ENCODE measurements at regions not wholly inside any gene's neighbourhood (a gene's known extent, or its start where the extent isn't known, plus 50 kb on each side); places are given as distances from the start of the nearest gene placed in this dataset.

GRCh38 chr2:240202586-240202985 is 62.1 kb upstream of the OTOS start:
- DNase-seq (ENCODE audit: low spot score): no peak
- H3K27me3 Mint-ChIP-seq (ENCODE audit: low read depth): peaks cover 12% of the 10 kb centered on the region
- H3K4me3 Mint-ChIP-seq (ENCODE audit: unreplicated experiment): no peak overlapping the region
- H3K9me3 Mint-ChIP-seq (ENCODE audit: low read depth): peaks cover 11% of the 10 kb centered on the region
- H3K27ac Mint-ChIP-seq (ENCODE audit: unreplicated experiment): no peak overlapping the region
- peaks cover 2% of the 10 kb centered on the region for H3K36me3 Mint-ChIP-seq (ENCODE audit: low read depth)
- TF ChIP-seq, protein P1, sequence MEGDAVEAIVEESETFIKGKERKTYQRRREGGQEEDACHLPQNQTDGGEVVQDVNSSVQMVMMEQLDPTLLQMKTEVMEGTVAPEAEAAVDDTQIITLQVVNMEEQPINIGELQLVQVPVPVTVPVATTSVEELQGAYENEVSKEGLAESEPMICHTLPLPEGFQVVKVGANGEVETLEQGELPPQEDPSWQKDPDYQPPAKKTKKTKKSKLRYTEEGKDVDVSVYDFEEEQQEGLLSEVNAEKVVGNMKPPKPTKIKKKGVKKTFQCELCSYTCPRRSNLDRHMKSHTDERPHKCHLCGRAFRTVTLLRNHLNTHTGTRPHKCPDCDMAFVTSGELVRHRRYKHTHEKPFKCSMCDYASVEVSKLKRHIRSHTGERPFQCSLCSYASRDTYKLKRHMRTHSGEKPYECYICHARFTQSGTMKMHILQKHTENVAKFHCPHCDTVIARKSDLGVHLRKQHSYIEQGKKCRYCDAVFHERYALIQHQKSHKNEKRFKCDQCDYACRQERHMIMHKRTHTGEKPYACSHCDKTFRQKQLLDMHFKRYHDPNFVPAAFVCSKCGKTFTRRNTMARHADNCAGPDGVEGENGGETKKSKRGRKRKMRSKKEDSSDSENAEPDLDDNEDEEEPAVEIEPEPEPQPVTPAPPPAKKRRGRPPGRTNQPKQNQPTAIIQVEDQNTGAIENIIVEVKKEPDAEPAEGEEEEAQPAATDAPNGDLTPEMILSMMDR (IDR thresholded peaks at IDR 0.05): no peak
- H3K4me1 Mint-ChIP-seq (ENCODE audit: low read depth): peaks cover 13% of the 10 kb centered on the region

DNA sequence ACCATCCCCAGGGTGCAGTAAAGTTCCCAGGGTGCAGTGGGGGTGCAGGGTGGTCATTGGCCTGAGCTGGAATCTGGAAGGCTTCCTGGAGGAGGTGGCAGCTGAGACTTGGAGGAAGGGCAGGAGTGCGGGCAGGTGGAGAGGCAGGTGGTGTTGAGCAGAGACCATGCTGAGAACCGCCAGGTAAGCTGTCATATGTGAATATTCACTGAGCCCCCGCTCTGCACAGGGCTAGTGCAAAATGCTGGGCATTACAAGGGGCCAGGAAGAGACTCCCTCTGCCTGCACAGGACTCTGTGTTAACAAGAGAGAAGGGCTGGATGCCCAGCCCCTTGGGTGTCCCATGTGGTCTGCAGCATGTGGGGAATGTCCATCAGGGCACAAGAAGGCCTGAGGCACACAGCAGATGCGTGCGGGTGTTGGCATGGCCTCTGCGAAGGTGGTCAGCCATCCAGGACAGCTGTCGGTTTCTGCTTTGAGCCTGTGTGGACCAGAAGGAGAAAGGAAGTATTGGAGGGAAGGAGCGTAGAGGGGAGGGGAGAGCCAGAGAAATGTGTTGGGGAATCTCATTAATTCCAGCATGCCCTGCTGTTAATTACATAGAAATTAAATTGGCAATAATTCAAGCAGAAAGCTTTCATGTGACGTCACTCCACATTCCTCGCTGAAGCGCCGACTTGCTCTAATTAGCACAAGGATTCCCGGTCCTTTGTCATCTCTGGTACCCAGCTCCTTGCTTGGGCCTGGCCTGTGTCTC is 62.8 kb upstream of the OTOS start:
- H3K9me3 Mint-ChIP-seq (ENCODE audit: low read depth): peaks cover 12% of the 10 kb centered on the region
- H3K27ac Mint-ChIP-seq (ENCODE audit: unreplicated experiment): no peak overlapping the region
- H3K36me3 Mint-ChIP-seq (ENCODE audit: low read depth): peaks cover 2% of the 10 kb centered on the region
- no peak overlapping the region for H3K4me3 Mint-ChIP-seq (ENCODE audit: unreplicated experiment)
- DNase-seq (ENCODE audit: low spot score): peak; percentile 27
- peaks cover 13% of the 10 kb centered on the region for H3K4me1 Mint-ChIP-seq (ENCODE audit: low read depth)
- TF ChIP-seq, protein P1 (IDR thresholded peaks at IDR 0.05): no peak
- H3K27me3 Mint-ChIP-seq (ENCODE audit: low read depth): peaks cover 12% of the 10 kb centered on the region

DNA sequence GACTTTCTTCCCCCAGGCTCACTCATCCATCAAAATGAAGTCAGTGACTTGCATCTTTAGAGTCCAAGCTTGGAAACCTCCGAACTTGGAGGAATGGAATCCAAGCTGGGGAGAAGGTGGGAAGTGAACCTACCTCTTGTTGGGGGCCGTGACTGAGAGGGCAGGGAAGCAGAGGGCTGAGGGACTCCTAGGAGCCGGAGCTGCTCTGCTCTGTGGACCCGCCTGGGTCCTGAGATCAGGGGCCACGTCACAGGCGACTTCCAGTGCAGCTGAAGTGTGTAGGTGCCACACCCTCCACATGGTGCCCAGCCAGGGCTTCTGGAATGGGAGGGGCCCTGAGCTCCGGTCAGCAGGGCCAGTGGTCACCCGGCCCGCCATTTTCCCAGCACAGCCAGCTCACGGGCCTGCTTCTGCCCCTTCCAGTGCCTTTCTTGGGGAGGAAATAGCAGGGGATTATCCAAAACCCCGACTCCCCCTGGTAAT is 63.4 kb upstream of the OTOS start:
- Mint-ChIP-seq H3K4me3 (ENCODE audit: unreplicated experiment) (no peak overlapping the region), H3K27ac (ENCODE audit: unreplicated experiment) (no peak overlapping the region), H3K9me3 (ENCODE audit: low read depth) (peaks cover 12% of the 10 kb centered on the region), H3K36me3 (ENCODE audit: low read depth) (peaks cover 2% of the 10 kb centered on the region), H3K27me3 (ENCODE audit: low read depth) (peaks cover 12% of the 10 kb centered on the region), H3K4me1 (ENCODE audit: low read depth) (peaks cover 13% of the 10 kb centered on the region)
- peak; percentile 63 for DNase-seq (ENCODE audit: low spot score)
- TF ChIP-seq, protein P1 (IDR thresholded peaks at IDR 0.05): no peak

DNA sequence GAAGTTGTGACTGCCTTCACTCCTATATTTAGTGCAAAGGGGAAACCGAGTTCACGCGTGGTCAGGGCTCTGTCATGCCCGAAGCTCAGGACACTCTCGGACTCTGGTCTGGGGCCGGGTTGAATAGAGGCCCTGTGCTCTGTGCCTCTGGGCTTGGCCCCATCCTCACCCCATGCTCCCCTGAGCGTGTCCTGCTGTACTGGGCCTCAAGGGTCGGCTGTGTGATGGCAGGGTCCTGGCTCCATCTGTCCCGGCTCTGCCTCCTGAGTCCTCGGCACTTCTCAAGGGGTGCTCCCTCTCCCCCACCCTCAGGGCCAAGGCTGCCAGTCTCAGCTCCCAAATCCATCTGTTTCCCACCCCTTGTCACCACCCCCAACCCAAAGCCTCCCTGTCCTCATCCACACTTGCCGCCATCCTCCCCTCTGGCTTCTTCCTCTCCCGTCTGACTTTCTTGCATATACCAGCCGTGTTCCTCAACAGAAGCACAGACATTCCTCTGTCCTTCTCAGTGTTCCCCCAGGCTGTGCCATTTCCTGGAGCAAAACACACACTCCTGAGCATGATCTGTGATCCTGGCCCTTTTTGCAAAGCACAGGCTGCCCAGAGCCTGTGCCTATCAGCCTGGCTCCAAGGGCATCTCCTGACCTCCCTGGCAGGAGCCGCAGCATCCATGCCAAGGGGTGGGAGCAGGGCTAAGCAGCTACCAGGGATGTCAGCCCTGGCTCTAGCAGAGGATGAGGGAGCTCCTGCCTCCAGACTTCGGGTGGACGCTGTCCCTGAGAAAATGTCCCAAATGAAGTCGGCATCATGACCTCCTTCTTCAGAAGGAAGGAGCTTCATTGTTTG is 64.2 kb upstream of the OTOS start:
- H3K4me3 Mint-ChIP-seq (ENCODE audit: unreplicated experiment): no peak overlapping the region

DNA sequence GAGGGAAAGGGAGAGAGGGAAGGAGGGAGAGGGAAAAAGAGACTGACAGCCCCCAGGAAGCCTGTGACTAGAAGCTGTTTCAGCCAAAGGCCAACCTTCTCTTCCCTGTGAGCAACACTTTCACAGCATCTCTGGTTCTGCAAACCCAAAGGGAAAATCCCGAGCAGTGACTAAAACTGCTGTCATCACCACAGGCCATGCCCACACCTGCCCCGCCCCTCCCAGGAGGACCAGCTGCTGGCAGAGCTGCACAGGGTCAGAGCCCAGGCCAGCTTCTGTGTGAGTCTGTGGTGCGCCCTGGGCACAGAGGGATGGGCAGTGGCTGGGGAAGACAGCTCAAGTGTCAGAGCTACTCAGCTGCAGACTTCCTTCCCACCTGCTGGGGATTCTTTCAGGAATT is 64.9 kb upstream of the OTOS start:
- Mint-ChIP-seq H3K9me3 (ENCODE audit: low read depth) (peaks cover 12% of the 10 kb centered on the region), H3K4me1 (ENCODE audit: low read depth) (peaks cover 13% of the 10 kb centered on the region), H3K36me3 (ENCODE audit: low read depth) (peaks cover 2% of the 10 kb centered on the region), H3K27me3 (ENCODE audit: low read depth) (peaks cover 12% of the 10 kb centered on the region), H3K4me3 (ENCODE audit: unreplicated experiment) (no peak overlapping the region), H3K27ac (ENCODE audit: unreplicated experiment) (no peak overlapping the region)
- DNase-seq (ENCODE audit: low spot score): no peak
- TF ChIP-seq, protein P1 (IDR thresholded peaks at IDR 0.05): no peak

More for the DNA sequence above, 64.2 kb upstream of the OTOS start:
- H3K27ac Mint-ChIP-seq (ENCODE audit: unreplicated experiment): no peak overlapping the region
- H3K27me3 Mint-ChIP-seq (ENCODE audit: low read depth): peaks cover 12% of the 10 kb centered on the region
- H3K9me3 Mint-ChIP-seq (ENCODE audit: low read depth): peaks cover 12% of the 10 kb centered on the region
- no peak for DNase-seq (ENCODE audit: low spot score)
- peaks cover 2% of the 10 kb centered on the region for H3K36me3 Mint-ChIP-seq (ENCODE audit: low read depth)
- TF ChIP-seq, protein P1 (IDR thresholded peaks at IDR 0.05): no peak
- H3K4me1 Mint-ChIP-seq (ENCODE audit: low read depth): peaks cover 13% of the 10 kb centered on the region
